ENCODE measurements at regions not wholly inside any gene's neighbourhood (a gene's known extent, or its start where the extent isn't known, plus 50 kb on each side); places are given as distances from the start of the nearest gene placed in this dataset.

DNA sequence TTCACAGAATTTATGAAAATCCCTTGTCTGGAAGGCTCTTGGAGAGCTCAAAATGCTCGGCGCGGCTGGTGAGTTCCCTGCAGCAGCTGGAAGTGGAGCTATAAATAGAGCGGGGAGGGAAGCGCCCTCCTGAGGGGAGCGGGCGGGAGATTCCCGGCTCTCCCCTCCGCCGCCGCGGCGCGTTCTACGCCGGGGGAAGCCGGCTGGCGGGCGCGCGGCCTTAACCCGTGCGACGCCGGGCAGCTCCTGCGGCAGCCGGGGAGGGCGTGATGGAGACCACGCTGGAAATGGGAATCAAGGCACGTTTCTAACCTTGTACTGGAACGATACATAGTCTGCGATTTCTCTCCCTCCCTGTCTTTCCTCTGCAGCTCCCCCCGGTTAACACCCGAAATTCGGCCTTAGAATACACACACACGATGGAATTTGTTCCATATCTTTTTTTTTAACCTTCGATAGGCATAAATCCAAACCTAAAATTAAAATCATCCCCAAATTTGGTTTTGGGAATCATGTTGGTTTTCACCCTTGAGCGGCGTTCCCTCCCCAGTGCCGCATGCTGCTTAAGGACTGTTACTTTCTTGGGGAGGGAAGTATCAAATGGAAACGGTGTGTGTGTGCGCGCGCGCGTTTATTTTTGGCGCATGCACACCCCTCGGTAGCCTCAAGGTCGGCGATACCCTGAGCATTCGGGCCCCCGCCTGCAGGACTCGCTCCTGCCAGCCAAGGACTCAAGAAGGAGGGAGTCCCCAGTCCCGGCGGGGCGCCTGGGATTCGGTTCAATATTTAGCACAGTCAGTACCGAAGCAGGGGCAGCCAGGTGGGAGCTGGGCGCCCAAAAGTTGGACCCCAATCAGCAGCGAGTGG, 306.3 kb upstream of the KCNN2 start:
- DNase-seq: no peak
- intact Hi-C loops (cut with micrococcal nuclease): no loop called here
- Histone ChIP-seq H3K36me3 (ENCODE audit: control insufficient read depth, insufficient read depth, low read length) (no peaks in the 10 kb centered on the region), H3K9me3 (ENCODE audit: control insufficient read depth, insufficient read depth, low read length) (peaks cover 2% of the 10 kb centered on the region), H3K27ac (ENCODE audit: low read length) (no peak overlapping the region), H3K27me3 (ENCODE audit: control insufficient read depth, insufficient read depth, low read length) (peaks cover 5% of the 10 kb centered on the region), H3K4me3 (ENCODE audit: low read length) (no peak overlapping the region), H3K4me1 (ENCODE audit: control insufficient read depth, insufficient read depth, low read length) (no peaks in the 10 kb centered on the region)
- Mint-ChIP-seq H3K4me1 (no peaks in the 10 kb centered on the region), H3K27me3 (ENCODE audit: low read depth in 2 of 2) (peaks cover 24 to 27% of the 10 kb centered on the region in 2 donors), H3K9me3 (peaks cover 6 to 7% of the 10 kb centered on the region in 2 donors), H3K4me3 (no peak overlapping the region), H3K36me3 (no peaks in the 10 kb centered on the region), H3K27ac (no peak overlapping the region)
- 4% methylated on average over 60 of the region's 60 CpGs for WGBS (ENCODE audit: insufficient coverage)
- TF ChIP-seq, protein P1, sequence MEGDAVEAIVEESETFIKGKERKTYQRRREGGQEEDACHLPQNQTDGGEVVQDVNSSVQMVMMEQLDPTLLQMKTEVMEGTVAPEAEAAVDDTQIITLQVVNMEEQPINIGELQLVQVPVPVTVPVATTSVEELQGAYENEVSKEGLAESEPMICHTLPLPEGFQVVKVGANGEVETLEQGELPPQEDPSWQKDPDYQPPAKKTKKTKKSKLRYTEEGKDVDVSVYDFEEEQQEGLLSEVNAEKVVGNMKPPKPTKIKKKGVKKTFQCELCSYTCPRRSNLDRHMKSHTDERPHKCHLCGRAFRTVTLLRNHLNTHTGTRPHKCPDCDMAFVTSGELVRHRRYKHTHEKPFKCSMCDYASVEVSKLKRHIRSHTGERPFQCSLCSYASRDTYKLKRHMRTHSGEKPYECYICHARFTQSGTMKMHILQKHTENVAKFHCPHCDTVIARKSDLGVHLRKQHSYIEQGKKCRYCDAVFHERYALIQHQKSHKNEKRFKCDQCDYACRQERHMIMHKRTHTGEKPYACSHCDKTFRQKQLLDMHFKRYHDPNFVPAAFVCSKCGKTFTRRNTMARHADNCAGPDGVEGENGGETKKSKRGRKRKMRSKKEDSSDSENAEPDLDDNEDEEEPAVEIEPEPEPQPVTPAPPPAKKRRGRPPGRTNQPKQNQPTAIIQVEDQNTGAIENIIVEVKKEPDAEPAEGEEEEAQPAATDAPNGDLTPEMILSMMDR (IDR thresholded peaks at IDR 0.05): no peak
- ATAC-seq: no peak

DNA sequence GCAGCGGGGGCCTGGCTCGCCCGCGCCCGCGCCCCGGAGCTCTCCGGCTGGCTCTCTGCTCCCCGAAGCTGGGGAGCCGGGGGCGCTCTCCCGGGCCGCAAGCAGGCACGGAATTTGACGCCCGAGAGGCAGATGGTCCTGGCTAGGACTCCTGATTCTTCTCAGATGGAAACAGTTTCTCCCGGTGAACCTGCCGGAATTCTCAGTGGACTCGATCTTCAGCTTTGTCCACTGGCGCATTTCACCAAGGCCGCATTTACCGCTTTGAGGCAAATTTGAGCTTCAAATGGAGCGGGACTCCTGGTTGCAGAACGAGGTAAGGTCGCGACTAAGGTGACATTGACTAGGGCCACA, 305.7 kb upstream of the KCNN2 start:
- 9% methylated on average over 26 of the region's 26 CpGs for WGBS (ENCODE audit: insufficient coverage)
- ATAC-seq: no peak

DNA sequence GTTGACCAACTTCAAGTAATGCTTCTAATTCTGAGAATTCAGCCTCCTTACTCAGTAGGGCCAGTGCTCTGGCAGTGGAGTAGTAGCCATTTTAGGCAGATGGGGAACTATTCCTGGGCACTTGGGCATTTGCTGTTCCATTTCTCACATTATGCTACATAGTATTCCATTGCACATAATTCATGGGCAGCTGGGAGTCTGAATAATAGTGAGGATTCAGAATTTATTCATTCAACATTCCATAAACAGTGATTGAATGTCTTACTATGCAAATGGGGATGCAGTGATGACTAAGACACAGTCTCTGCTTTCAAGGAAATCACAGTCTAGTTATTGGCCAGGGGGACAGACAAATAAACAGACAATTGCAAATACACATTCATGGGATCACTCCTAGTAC, 301.0 kb upstream of the KCNN2 start:
- no peak overlapping the region for H3K4me3 Mint-ChIP-seq
- Histone ChIP-seq H3K4me1 (ENCODE audit: control insufficient read depth, insufficient read depth, low read length) (no peaks in the 10 kb centered on the region), H3K36me3 (ENCODE audit: control insufficient read depth, insufficient read depth, low read length) (no peaks in the 10 kb centered on the region), H3K4me3 (ENCODE audit: low read length) (no peak overlapping the region), H3K27ac (ENCODE audit: low read length) (no peak overlapping the region), H3K9me3 (ENCODE audit: control insufficient read depth, insufficient read depth, low read length) (no peaks in the 10 kb centered on the region), H3K27me3 (ENCODE audit: control insufficient read depth, insufficient read depth, low read length) (no peaks in the 10 kb centered on the region)
- H3K4me1 Mint-ChIP-seq: no peaks in the 10 kb centered on the region
- H3K27me3 Mint-ChIP-seq (ENCODE audit: low read depth in 2 of 2): peaks cover 8 to 11% of the 10 kb centered on the region in 2 donors
- no peak for ATAC-seq
- H3K27ac Mint-ChIP-seq: no peak overlapping the region
- no peak for DNase-seq
- TF ChIP-seq, protein P1 (IDR thresholded peaks at IDR 0.05): no peak
- H3K9me3 Mint-ChIP-seq: peaks cover 3 to 7% of the 10 kb centered on the region in 2 donors
- no peaks in the 10 kb centered on the region for H3K36me3 Mint-ChIP-seq
- intact Hi-C loops (cut with micrococcal nuclease): no loop called here

More for the DNA sequence above, 305.7 kb upstream of the KCNN2 start:
- Mint-ChIP-seq H3K4me3 (no peak overlapping the region), H3K36me3 (no peaks in the 10 kb centered on the region), H3K27me3 (ENCODE audit: low read depth in 2 of 2) (peaks cover 24 to 27% of the 10 kb centered on the region in 2 donors), H3K9me3 (peaks cover 6 to 7% of the 10 kb centered on the region in 2 donors), H3K4me1 (no peaks in the 10 kb centered on the region), H3K27ac (no peak overlapping the region)
- Histone ChIP-seq H3K27ac (ENCODE audit: low read length) (no peak overlapping the region), H3K9me3 (ENCODE audit: control insufficient read depth, insufficient read depth, low read length) (peaks cover 2% of the 10 kb centered on the region), H3K4me1 (ENCODE audit: control insufficient read depth, insufficient read depth, low read length) (no peaks in the 10 kb centered on the region), H3K36me3 (ENCODE audit: control insufficient read depth, insufficient read depth, low read length) (no peaks in the 10 kb centered on the region), H3K4me3 (ENCODE audit: low read length) (no peak overlapping the region), H3K27me3 (ENCODE audit: control insufficient read depth, insufficient read depth, low read length) (peaks cover 5% of the 10 kb centered on the region)
- no peak for DNase-seq
- TF ChIP-seq, protein P1 (IDR thresholded peaks at IDR 0.05): no peak
- intact Hi-C loops (cut with micrococcal nuclease): no loop called here

All from natural killer cell (primary cell).